OCI-LY3 (cell line): ENCODE measurements at regions not wholly inside any gene's neighbourhood (a gene's known extent, or its start where the extent isn't known, plus 50 kb on each side); places are given as distances from the start of the nearest gene placed in this dataset.

ENCODE experiments used
- EZH2phosphoT487 ChIP-seq: fragments of 200-600 bp; shearing (Covaris generic); IDR thresholded peaks from 2 replicates; pipeline ENCODE4 v1.6.1; 2018; ENCODE audit warnings: antibody characterized with exemption, mixed run types, low read depth
- TF ChIP-seq, protein P1 (sequence below): fragments of 200-600, 300-600 bp; sonication (generic); IDR thresholded peaks from 2 replicates; pipeline ENCODE4 v1.5.1; 2014; ENCODE audit warnings: antibody characterized with exemption, low read length, low read depth

DNA sequence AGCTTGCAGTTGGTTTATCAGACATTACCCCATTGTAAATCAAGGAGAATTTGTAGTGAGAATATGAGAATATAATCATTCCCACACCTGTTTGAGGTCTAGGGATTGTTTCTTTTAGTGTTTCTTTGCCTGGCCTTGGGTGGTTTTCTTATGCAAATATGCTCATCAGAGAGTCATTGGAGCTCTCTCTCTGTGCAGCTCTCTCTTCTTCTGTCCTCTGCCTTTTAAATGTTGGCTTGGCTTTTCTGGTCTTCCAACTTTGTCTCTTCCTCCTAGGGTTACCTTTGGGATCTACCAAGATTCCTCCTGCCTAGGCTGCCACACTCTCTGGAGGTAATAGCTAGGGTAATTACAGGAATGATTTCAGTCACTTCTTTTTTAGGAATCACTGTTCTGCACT lies 102.3 kb upstream of the ARSJ start:
- no peak for TF ChIP-seq EZH2phosphoT487
- TF ChIP-seq, protein P1, sequence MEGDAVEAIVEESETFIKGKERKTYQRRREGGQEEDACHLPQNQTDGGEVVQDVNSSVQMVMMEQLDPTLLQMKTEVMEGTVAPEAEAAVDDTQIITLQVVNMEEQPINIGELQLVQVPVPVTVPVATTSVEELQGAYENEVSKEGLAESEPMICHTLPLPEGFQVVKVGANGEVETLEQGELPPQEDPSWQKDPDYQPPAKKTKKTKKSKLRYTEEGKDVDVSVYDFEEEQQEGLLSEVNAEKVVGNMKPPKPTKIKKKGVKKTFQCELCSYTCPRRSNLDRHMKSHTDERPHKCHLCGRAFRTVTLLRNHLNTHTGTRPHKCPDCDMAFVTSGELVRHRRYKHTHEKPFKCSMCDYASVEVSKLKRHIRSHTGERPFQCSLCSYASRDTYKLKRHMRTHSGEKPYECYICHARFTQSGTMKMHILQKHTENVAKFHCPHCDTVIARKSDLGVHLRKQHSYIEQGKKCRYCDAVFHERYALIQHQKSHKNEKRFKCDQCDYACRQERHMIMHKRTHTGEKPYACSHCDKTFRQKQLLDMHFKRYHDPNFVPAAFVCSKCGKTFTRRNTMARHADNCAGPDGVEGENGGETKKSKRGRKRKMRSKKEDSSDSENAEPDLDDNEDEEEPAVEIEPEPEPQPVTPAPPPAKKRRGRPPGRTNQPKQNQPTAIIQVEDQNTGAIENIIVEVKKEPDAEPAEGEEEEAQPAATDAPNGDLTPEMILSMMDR = no peak
